Left colon (tissue), 2 donors: ENCODE measurements at regions not wholly inside any gene's neighbourhood (a gene's known extent, or its start where the extent isn't known, plus 50 kb on each side); places are given as distances from the start of the nearest gene placed in this dataset.
A peak's percentile ranks its signal among the peaks of the same experiment; 100 is the strongest.

Experiments used
- ATAC-seq: fragments of 200-7000 bp; cut with Tn5 transposase; one replicate; pipeline ENCODE4 v1.9.1; 2020; ENCODE audit warnings: mild to moderate bottlenecking, moderate library complexity
- DNase-seq, 2 donors: peaks; one replicate each; pipeline ENCODE4 v3.0.0-alpha.2; 2020
- intact Hi-C, 2 donors: fragments of 100-400 bp; cut with DNase I in 1 of 2; cut with micrococcal nuclease in 1 of 2; formaldehyde crosslinking; loops; one replicate each; pipeline versions ENCODE4 v1.11.2 to v1.14.0; 2022; cut with DNase I, micrococcal nuclease
- donor health status: DM: no; HTN: no; CAD: no.
- donor health status: DM: yes; HTN: yes; CAD: no.

- intact Hi-C loops, result no loop called here
- no peak for DNase-seq
- no peak for ATAC-seq
These were observed 54.2 kb upstream of the MGST2 start for GRCh38 chr4:139611391-139611790.

DNA sequence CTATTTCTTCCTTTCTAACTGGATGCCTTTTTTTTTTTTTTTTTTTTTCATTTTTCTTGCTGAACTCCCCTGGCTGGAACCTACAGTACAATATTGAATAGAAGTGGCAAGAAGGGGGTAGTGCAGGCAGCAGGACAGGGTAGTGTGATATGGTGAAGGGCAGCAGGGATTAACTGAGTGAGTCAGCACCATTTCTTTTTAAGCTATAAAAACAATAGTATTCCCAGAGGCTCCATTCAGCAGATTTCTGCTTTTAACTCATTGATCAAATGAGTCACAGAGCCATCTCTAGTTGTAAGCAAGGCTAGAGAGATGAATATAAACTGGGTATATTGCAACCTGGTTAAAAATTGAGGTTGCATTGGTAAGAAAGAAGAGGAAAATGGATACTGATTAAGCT, 53.6 kb upstream of the SETD7 start:
- intact Hi-C loops, result loop anchor here in 1 of 2 donors (10.0 kb wide), 1 partner anchor 45 kb away; no protein-coding TSS in a partner anchor
- ATAC-seq, result no peak
- DNase-seq, result no peak

DNA sequence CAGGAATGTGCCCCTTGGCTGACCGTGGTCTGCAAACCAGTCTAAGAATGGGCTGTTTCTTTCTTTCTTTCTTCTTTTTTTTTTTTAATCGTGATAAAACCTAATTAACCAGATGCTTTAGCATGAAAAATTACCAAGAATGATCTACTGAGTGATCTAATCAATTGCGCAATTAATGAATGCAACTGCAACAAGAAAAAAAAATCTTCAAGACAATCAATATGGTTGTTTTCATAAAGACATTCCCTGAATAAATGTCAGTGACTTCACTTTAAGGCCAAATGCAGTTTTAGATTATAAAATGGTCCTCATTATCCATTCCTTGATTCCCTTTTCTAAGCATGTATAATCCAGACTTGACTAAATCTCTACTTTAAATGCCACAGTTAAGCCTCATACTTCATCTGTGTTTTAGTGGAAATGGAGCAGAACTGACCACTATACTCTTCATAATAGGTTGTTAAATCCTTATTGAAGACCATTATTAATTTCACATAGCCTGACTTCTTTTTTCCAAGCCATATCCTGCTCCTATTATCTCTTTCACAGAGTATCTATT, 51.6 kb upstream of the SETD7 start:
- DNase-seq, result no peak
- intact Hi-C loops, result loop anchor here in 1 of 2 donors (10.0 kb wide), 1 partner anchor 47 kb away; no protein-coding TSS in a partner anchor
- no peak for ATAC-seq

GRCh38 chr4:139606579-139607501, 50.8 kb upstream of the SETD7 start:
- peak; percentile 37 for ATAC-seq
- DNase-seq, result no peak
- intact Hi-C loops, result loop anchor here in 1 of 2 donors (10.0 kb wide), 1 partner anchor 48 kb away; no protein-coding TSS in a partner anchor

DNA sequence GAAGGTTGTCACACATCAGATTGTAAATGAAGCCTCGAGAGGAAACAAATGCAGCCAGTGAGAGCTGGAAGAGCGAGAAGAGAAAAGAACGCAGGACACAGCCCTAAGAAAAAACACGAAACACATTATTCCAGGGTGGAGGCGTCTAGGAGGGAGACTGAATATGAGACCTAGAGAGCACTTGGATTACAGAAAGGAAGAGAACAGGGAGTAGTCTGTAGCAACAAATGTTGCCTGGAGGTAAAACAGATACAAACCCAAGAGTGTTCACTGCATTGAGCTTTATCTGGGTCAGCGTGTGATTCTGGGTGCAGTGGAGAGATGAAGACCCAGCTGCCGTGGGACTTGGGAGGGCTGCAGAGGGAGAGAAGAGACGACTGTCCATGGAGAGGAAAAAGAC, 50.1 kb upstream of the SETD7 start:
- DNase-seq (no peak), ATAC-seq (no peak)
- intact Hi-C loops, result loop anchor here in 1 of 2 donors (10.0 kb wide), 1 partner anchor 49 kb away; no protein-coding TSS in a partner anchor
